IMR-90 (cell line): ENCODE measurements at regions not wholly inside any gene's neighbourhood (a gene's known extent, or its start where the extent isn't known, plus 50 kb on each side); places are given as distances from the start of the nearest gene placed in this dataset.

ENCODE experiments used
- ATAC-seq: fragments of 200-7000 bp; cut with Tn5 transposase; 2 replicates; pipeline ENCODE4 v1.9.1; 2020; ENCODE audit warnings: low read depth, mild to moderate bottlenecking, moderate library complexity
- BruUV-seq: library from RNA; stranded (reverse); fragments of 400-500 nt; replicated peaks from 2 replicates; lab custom pipeline; 2021; lab: Mats Ljungman, UMichigan
- CTCF ChIA-PET: fragments of 300-600 bp; formaldehyde crosslinking; extraction: SDS; loops from one replicate; lab custom pipeline; 2021; ENCODE audit warnings: antibody characterized with exemption; lab: Yijun Ruan, JAX
- POLR2A ChIA-PET: fragments of 300-600 bp; sonication (Branson Sonifier 250); formaldehyde crosslinking; loops from one replicate; lab custom pipeline; 2022; ENCODE audit warnings: antibody characterized with exemption; ENCODE audit not compliant: unreplicated experiment; lab: Charles Lee
- DNase-seq: peaks from one replicate; pipeline ENCODE4 v3.0.0; 2013
- H2AFZ ChIP-seq: replicated peaks from 2 replicates; pipeline ENCODE3; 2013; ENCODE audit warnings: low read length, mild to moderate bottlenecking; ENCODE audit not compliant: poor library complexity
- H2AK5ac ChIP-seq: 2 replicates; pipeline ENCODE4 v1.6.1; 2013; ENCODE audit warnings: low read depth, low read length, inconsistent platforms
- H2AK9ac ChIP-seq: replicated peaks from 2 replicates; pipeline ENCODE3; 2013; ENCODE audit warnings: mild to moderate bottlenecking, low read depth, low read length, moderate library complexity; ENCODE audit not compliant: poor library complexity
- H2BK120ac ChIP-seq: 2 replicates; pipeline ENCODE4 v1.6.1; 2013; ENCODE audit warnings: low read depth, low read length, inconsistent platforms
- H2BK15ac ChIP-seq: 3 replicates; pipeline ENCODE4 v1.6.1; 2013; ENCODE audit warnings: low read depth, low read length, inconsistent platforms
- H2BK20ac ChIP-seq: 2 replicates; pipeline ENCODE4 v1.6.1; 2013; ENCODE audit warnings: low read depth, mild to moderate bottlenecking, inconsistent platforms, low read length, moderate library complexity
- H2BK5ac ChIP-seq: 2 replicates; pipeline ENCODE4 v1.6.1; 2013; ENCODE audit warnings: mild to moderate bottlenecking, low read depth, low read length, inconsistent platforms; ENCODE audit not compliant: poor library complexity, severe bottlenecking
- H3K14ac ChIP-seq: replicated peaks from 2 replicates; pipeline ENCODE4 v1.6.1; 2013; ENCODE audit warnings: low read depth, low read length, inconsistent platforms
- H3K18ac ChIP-seq: 2 replicates; pipeline ENCODE4 v1.6.1; 2013; ENCODE audit warnings: low read depth, low read length, control low read depth
- H3K23ac ChIP-seq: 2 replicates; pipeline ENCODE4 v1.6.1; 2013; ENCODE audit warnings: low read depth, low read length, inconsistent platforms
- H3K27ac ChIP-seq: 2 replicates; pipeline ENCODE4 v1.5.1; 2013; ENCODE audit warnings: mild to moderate bottlenecking, control low read depth, low read length; ENCODE audit not compliant: insufficient read depth
- H3K27me3 ChIP-seq: 2 replicates; pipeline ENCODE4 v1.6.1; 2013; ENCODE audit warnings: low read length; ENCODE audit not compliant: control insufficient read depth, insufficient read depth
- H3K36me3 ChIP-seq: 2 replicates; pipeline ENCODE4 v1.6.1; 2013; ENCODE audit warnings: low read length, mixed read lengths; ENCODE audit not compliant: control insufficient read depth, insufficient read depth
- H3K4ac ChIP-seq: 2 replicates; pipeline ENCODE4 v1.6.1; 2013; ENCODE audit warnings: low read depth, low read length, inconsistent platforms
- H3K4me1 ChIP-seq: 2 replicates; pipeline ENCODE4 v1.6.1; 2013; ENCODE audit warnings: low read length, mixed read lengths; ENCODE audit not compliant: control insufficient read depth, insufficient read depth
- H3K4me2 ChIP-seq: 2 replicates; pipeline ENCODE4 v1.6.1; 2013; ENCODE audit warnings: low read depth, mild to moderate bottlenecking, control low read depth, low read length, moderate library complexity
- H3K4me3 ChIP-seq: 2 replicates; pipeline ENCODE4 v1.5.1; 2013; ENCODE audit warnings: low read depth, mild to moderate bottlenecking, control low read depth, low read length, moderate library complexity; ENCODE audit not compliant: insufficient read depth
- H3K56ac ChIP-seq: 2 replicates; pipeline ENCODE4 v1.6.1; 2013; ENCODE audit warnings: low read length, inconsistent platforms; ENCODE audit not compliant: insufficient read depth; ENCODE audit errors: extremely low read depth
- H3K79me1 ChIP-seq, 2 experiments: 2 replicates each; pipeline ENCODE4 v1.6.1; 2013; ENCODE audit warnings: low read length in 2 of 2, inconsistent platforms in 1 of 2, low read depth in 1 of 2
- H3K9ac ChIP-seq: 2 replicates; pipeline ENCODE4 v1.6.1; 2013; ENCODE audit warnings: low read depth, low read length, control low read depth
- H3K9me1 ChIP-seq: 2 replicates; pipeline ENCODE4 v1.6.1; 2013; ENCODE audit warnings: low read length, inconsistent platforms; ENCODE audit not compliant: insufficient read depth
- H3K9me3 ChIP-seq: 2 replicates; pipeline ENCODE4 v1.6.1; 2013; ENCODE audit warnings: low read length; ENCODE audit not compliant: control insufficient read depth, insufficient read depth
- H4K20me1 ChIP-seq: 2 replicates; pipeline ENCODE4 v1.6.1; 2013; ENCODE audit warnings: low read length, inconsistent platforms; ENCODE audit not compliant: insufficient read depth
- H4K5ac ChIP-seq: 2 replicates; pipeline ENCODE4 v1.6.1; 2013; ENCODE audit warnings: mild to moderate bottlenecking, low read depth, low read length, control low read depth
- H4K8ac ChIP-seq, 2 experiments: 2 replicates each; pipeline ENCODE4 v1.6.1; 2013; ENCODE audit warnings: low read depth in 2 of 2, low read length in 2 of 2, control low read depth in 1 of 2, inconsistent platforms in 1 of 2
- H4K91ac ChIP-seq: 2 replicates; pipeline ENCODE4 v1.6.1; 2013; ENCODE audit warnings: low read depth, low read length, inconsistent platforms; ENCODE audit not compliant: insufficient read depth
- MXI1 ChIP-seq: IDR thresholded peaks from 2 replicates; pipeline ENCODE4 v1.6.1; 2012; ENCODE audit warnings: low read depth, mild to moderate bottlenecking, low read length, moderate library complexity, borderline replicate concordance
- POLR2A ChIP-seq: IDR thresholded peaks from 2 replicates; pipeline ENCODE4 v1.6.1; 2012; ENCODE audit warnings: mild to moderate bottlenecking, low read depth, low read length
- RCOR1 ChIP-seq: IDR thresholded peaks from 2 replicates; pipeline ENCODE4 v1.6.1; 2012; ENCODE audit warnings: mild to moderate bottlenecking, low read length, improper control_type of control experiment; ENCODE audit not compliant: insufficient replicate concordance
- SMC3 ChIP-seq: fragments of 150-350 bp; IDR thresholded peaks from 2 replicates; pipeline ENCODE4 v1.6.1; 2016; ENCODE audit warnings: low read depth, mild to moderate bottlenecking, antibody characterized with exemption, low read length, moderate library complexity
- USF2 ChIP-seq: fragments of 150-350 bp; IDR thresholded peaks from 2 replicates; pipeline ENCODE4 v1.6.1; 2017; ENCODE audit warnings: mild to moderate bottlenecking, antibody characterized with exemption, low read length, low read depth
- WGBS, 2 experiments: methylation state at CpG; one replicate each; pipeline versions ENCODE4 v1.1.5 to v1.1.7; 2013; ENCODE audit warnings: missing lambda C conversion rate in 2 of 2; ENCODE audit not compliant: insufficient read length in 1 of 2; ENCODE audit errors: extremely low coverage in 2 of 2; 5-methylcytosine and 5-hydroxymethylcytosine counted together
- dilution Hi-C: fragments of 300-500 bp; cut with HindIII; formaldehyde crosslinking; loops from one replicate; pipeline ENCODE4 v1.14.3; 2018; ENCODE audit warnings: low sequenced_read_pairs; ENCODE audit not compliant: unreplicated experiment
- in situ Hi-C: fragments of 300-500 bp; cut with MboI; formaldehyde crosslinking; loops from 3 replicates; pipeline ENCODE4 v1.14.3; 2019; ENCODE audit warnings: low sequenced_read_pairs, inconsistent platforms, mixed read lengths
- intact Hi-C: fragments of 100-400 bp; cut with micrococcal nuclease; formaldehyde crosslinking; loops from 2 replicates; pipeline ENCODE4 v1.10.0; 2022

- H3K56ac ChIP-seq: no peak overlapping the region
- no peak overlapping the region for H2BK120ac ChIP-seq
- in situ Hi-C loops (loop anchor here (10.0 kb wide), 2 partner anchors 75 to 225 kb away; no protein-coding TSS in a partner anchor), intact Hi-C loops (no loop called here), dilution Hi-C loops (no loop called here)
- ChIA-PET POLR2A (no interaction called here), CTCF (no interaction called here)
- no peaks in the 10 kb centered on the region for H3K9me1 ChIP-seq
- no peak overlapping the region for H2BK20ac ChIP-seq
- 80% methylated on average over 1 of the region's 3 CpGs; no CpG with 5 or more reads in 1 of the 2 experiments for WGBS, 2 experiments
- H3K4me3 ChIP-seq: no peak overlapping the region
- no peak overlapping the region for H3K14ac ChIP-seq
- BruUV-seq: no TSS peak
- H2AK5ac ChIP-seq: no peak overlapping the region
- H3K27ac ChIP-seq: no peak overlapping the region
- H2AK9ac ChIP-seq: no peak overlapping the region
- no peak overlapping the region for H3K18ac ChIP-seq
- ATAC-seq (no peak), DNase-seq (no peak)
- no peaks in the 10 kb centered on the region for H3K79me1 ChIP-seq
- no peak overlapping the region for H2AFZ ChIP-seq
- H2BK5ac ChIP-seq: no peak overlapping the region
- no peaks in the 10 kb centered on the region for H3K9me3 ChIP-seq
- H4K8ac ChIP-seq: no peak overlapping the region
- H3K4me1 ChIP-seq: 0 out of 2 replicates have a peak, but pooled peaks cover 1% of the 10 kb centered on the region
- no peak overlapping the region for H3K23ac ChIP-seq
- TF ChIP-seq USF2 (no peak), SMC3 (no peak), MXI1 (no peak), RCOR1 (no peak), POLR2A (no peak)
- H3K4me2 ChIP-seq: no peak overlapping the region
- no peak overlapping the region for H4K91ac ChIP-seq
- H4K20me1 ChIP-seq: no peaks in the 10 kb centered on the region
- H4K5ac ChIP-seq: no peak overlapping the region
- no peak overlapping the region for H3K9ac ChIP-seq
- no peaks in the 10 kb centered on the region for H3K36me3 ChIP-seq
- peaks cover 5% of the 10 kb centered on the region for H3K27me3 ChIP-seq
- no peak overlapping the region for H2BK15ac ChIP-seq
- H3K4ac ChIP-seq: no peak overlapping the region
These were observed 153.4 kb upstream of the CAMK1G start for GRCh38 chr1:209430107-209430506.
